DMS114 treated with DMSO at 0.1 percent for 48 hours (cell line): ENCODE measurements at regions not wholly inside any gene's neighbourhood (a gene's known extent, or its start where the extent isn't known, plus 50 kb on each side); places are given as distances from the start of the nearest gene placed in this dataset.

Source experiments
- DNase-seq: peaks from one replicate; lab custom pipeline; 2025; ENCODE audit not compliant: unreplicated experiment; lab: John Stamatoyannopoulos, UW

- DNase-seq, result no peak
Measured at GRCh38 chr1:101290922-101291561, 54.2 kb downstream of the S1PR1 start.

DNA sequence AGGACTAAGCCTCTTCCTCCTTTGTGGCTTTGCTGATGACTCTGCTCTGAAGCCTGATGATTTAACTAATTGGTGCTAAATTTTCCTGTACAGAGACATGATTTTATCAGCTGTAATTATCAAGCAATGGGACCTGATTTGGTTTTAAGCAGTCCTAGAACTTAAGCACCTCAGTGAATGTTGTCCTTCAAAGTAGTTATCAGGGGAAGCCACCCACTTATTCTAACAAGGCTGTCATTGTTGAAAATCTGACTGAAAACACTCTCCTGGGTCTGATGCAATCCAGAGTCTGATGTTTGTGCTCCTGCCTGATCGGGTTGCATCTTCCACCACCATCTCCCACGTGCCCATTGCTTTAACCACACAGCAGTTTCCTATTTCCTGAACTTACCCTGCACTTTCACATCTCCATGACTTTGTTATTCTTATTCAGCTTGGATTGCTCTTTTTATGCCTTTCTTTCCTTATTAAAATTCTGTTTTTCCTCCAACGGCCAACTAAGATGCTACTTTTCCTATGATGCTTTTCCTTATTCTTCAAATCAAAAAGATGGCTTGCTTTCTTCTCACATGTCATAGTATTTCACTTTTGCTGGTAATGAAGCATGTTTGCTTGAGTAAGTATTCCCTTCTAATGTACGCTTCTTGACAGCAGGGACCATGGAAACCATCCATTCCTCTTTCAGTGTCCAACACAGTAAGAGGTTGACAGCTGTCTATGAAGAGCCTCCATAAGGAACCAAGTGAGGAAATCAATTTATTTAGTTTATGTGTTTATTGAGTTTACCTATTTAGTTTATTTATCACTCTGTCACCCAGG lies 55.0 kb downstream of the S1PR1 start:
- no peak for DNase-seq

DNA sequence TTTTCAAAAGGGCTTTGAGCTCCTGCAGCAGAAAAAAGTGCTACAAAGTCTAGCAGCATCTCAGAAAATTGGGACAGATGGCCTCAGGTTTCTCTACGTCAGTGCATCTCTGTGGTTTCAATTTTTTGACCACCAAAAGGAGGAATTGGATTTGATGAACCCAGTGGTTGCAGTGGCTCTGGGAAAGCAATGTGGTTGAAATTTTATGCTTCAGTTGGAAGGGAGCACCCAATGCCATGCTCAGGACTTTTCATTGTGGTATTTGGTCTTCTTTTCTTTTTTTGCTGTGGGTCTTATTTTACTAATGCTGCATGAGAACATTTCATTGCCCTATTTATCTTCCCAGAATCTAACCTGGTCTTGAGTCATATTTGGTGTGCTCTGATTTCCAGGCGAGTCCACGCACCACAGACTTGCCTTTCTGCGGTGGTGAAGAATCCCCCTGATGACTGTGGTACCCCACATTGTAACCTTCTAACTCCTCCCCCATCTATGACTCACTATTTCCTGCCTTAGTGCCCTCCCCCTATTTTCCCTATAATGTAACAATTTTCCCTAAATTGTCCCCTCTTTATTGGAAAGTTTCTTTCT lies 56.7 kb downstream of the S1PR1 start:
- no peak for DNase-seq

GRCh38 chr1:101295209-101295608 lies 58.4 kb downstream of the S1PR1 start:
- no peak for DNase-seq

GRCh38 chr1:101298663-101299062 lies 61.8 kb downstream of the S1PR1 start:
- no peak for DNase-seq

DNA sequence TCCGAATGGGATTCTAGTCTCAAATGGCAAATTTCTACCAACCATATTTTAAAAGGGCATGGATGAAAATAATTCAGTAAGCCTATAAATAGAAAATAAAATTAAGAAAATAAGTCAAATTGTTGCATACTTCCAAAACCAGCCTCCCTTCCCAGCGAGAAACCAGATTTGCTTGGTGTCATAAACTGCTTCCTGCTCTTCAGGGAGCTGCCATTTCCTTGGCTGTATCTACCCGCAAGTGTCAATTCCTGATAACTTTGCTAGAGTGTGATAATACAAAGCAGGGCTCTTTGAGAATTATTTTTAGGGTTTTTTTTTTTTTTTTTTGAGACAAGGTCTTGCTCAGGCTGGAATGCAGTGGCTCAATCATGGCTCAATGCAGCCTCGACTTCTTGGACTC lies 62.3 kb downstream of the S1PR1 start:
- no peak for DNase-seq

GRCh38 chr1:101299710-101300109 lies 62.9 kb downstream of the S1PR1 start:
- no peak for DNase-seq

GRCh38 chr1:101300916-101301315 lies 64.1 kb downstream of the S1PR1 start:
- no peak for DNase-seq

- DNase-seq, result no peak
Measured at GRCh38 chr1:101301446-101302057, 64.7 kb downstream of the S1PR1 start.

DNA sequence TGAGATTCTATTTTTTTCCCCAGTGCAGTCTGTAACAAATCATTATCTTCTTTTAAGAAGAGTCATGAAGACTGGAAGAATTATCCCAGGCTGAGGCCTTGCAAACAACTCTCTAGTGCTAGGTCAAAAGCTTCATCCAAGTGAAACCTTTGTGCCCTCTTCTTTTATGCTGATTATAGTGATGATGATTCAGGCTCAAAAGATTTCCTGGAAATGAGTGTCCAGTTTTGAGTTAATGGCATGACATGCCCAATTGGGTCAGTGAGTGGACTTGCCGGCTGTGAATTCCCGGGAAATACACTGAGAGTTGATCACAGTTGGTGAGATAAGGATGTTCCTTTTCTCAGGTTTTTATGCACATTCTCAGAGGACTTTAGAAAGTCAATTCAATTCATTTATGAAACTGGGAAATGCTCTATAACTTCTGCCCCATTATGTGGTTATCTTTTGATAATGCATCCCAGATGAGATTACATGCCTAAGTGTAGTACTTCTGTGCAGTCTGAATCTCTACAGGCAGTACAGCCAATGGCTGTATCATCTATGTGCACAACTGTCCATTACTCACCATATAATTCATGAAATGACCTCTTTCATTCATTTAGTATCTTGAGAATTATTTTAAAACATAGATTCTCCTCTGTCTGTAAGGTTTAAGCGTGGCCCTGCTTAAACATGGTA lies 66.2 kb downstream of the S1PR1 start:
- no peak for DNase-seq

- DNase-seq, result no peak
Measured at GRCh38 chr1:101307985-101308689, 71.3 kb downstream of the S1PR1 start.

DNA sequence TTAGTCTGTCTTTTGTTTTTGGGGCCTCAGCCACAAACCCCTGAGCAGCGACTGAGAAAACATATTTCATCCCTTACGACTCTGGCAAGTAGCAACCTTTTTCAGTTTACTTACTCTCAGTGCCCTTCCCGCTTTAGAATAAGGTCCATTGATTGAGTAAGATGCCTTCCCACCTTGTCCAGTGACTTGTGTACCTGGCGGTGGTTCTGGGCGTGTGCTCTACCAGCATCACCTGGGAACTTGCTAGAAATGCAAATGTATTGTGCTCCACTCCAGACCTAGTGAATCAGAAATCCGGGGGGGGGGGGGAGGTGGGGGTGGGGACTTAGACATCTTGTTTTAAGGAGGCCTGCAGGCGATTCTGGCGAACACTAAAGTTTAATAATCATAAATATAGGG lies 72.1 kb downstream of the S1PR1 start:
- DNase-seq, result no peak

DNA sequence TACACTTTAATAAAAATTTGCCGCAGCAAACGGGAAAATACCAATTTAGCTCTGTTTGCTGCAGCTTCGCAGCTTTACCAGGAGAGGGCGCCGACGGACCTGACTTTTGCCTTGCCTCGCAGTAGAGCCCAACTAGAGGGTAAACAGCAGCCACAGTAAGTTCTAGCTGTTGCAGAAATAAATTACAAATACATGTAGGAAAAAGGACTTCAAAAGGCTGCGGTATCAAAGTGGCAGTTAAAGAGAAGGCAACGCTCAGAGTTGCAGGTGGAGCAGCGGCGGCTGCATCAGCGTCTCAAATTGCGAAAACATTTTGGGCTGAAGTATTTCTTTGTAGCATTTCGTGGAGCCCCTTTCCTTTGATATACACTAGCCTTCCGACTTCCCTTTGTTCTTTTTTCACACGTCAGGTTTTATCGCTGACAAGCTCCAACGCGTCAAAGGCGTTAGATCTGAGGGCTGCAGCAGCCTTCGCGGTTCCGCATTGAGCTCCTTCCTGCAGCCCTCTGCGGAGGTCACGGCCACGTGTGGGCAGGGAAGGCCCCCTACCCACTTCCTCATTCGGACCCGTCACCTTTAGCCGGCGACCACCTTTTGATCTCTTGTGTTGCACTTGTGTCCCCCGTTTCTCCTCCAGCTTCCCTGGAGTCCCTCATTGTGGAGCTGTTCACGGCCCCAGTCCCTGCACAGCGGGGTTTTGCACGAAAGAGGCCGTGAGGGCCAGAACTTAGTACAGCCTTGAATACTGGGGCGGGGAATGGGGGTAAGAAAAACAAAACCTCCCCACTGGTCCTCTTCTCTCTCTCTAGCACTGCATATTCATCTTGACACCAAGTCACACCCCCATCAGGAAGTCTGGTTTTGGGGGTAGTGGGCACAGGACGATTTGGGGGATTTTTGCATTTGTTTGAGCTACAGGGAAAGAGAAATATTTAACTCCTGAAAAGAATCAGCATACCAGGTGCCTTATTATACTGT lies 72.8 kb downstream of the S1PR1 start:
- DNase-seq, result peak; percentile 32

DNA sequence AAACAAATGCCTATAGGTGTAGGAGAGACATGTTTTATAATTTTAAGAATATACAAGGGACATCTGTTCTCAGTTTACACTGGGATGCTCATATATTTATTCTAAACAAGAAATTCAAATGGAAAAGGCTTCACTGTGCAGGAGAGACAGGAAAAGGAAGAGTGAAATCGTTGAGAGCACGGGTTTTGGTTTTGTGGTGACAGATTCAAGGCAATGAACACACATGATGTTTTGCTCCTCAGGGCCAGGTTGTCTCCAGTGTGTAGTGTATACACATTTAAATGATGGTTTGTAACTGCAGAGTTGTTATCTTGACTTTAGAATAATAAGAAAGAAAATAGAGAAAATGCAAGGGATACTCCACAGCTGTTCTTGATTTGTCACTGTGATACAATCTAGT lies 73.7 kb downstream of the S1PR1 start:
- no peak for DNase-seq

- no peak for DNase-seq
Measured at GRCh38 chr1:101311146-101311920, 74.5 kb downstream of the S1PR1 start.

DNA sequence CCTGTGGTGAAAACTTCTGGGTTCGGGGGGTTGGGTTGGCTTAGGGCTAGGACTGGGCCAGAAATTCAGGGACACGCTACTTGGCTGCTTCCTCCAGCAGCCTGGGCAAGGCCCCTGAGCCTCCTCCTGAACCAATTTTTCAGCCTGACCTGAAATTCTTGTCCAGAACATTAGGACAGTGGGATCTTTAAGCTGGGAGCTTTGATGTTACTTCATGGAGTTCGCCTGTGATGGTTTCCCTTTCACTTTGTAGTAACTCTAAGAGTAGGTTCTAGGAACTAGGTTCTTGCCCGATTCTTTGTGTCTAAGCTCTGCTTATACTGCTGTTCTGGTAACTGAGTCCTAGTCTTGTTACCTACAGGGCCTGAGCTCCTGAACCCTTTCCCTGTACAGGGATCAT lies 75.3 kb downstream of the S1PR1 start:
- DNase-seq, result no peak

GRCh38 chr1:101313356-101313755 lies 76.5 kb downstream of the S1PR1 start:
- no peak for DNase-seq

DNA sequence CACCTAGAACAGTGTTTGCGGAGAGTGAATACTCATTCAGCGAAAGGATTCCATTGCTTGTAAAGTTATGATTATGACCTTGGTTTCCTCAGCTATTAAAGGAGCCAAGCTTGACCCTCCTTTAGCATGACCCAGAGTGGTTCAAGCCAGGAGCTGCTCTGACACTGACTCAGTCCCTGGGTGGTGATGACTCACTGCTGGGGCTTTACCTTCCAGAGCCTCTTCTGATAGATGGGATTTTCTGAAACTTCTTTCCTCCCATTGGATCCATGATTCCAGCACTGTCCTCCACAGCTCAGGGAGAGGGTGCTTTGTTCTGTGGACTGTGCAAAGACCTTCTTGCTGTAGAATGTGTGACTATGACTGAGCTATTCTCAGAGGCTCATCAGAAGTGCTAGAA lies 77.4 kb downstream of the S1PR1 start:
- no peak for DNase-seq

GRCh38 chr1:101316256-101316655 lies 79.4 kb downstream of the S1PR1 start:
- DNase-seq, result no peak
